Peyer's patch (tissue), 4 donors: ENCODE measurements at regions not wholly inside any gene's neighbourhood (a gene's known extent, or its start where the extent isn't known, plus 50 kb on each side); places are given as distances from the start of the nearest gene placed in this dataset.

Experiments used
- DNase-seq, 3 donors: peaks; one replicate each; pipeline ENCODE4 v3.0.0-alpha.2; 2017 to 2019
- H3K27ac ChIP-seq, 4 donors: fragments of 200-600 bp; sonication (generic); one replicate each; pipeline ENCODE4 v1.5.1; 2016 to 2019
- H3K27me3 ChIP-seq, 2 donors: fragments of 200-600 bp; sonication (generic); one replicate each; pipeline ENCODE4 v1.5.1; 2019
- H3K36me3 ChIP-seq, 3 donors: fragments of 200-600 bp; sonication (generic); one replicate each; pipeline ENCODE4 v1.5.1; 2016 to 2019
- H3K4me1 ChIP-seq, 4 donors: fragments of 200-600 bp; sonication (generic); one replicate each; pipeline ENCODE4 v1.5.1; 2016 to 2019
- H3K4me3 ChIP-seq, 4 donors: fragments of 200-600 bp; sonication (generic); 1 replicate in 3 of 4; 2 replicates in 1 of 4; pipeline ENCODE4 v1.5.1; 2016 to 2019; ENCODE audit warnings: mild to moderate bottlenecking in 1 of 4
- H3K9me3 ChIP-seq, 4 donors: fragments of 200-600 bp; sonication (generic); one replicate each; pipeline ENCODE4 v1.5.1; 2016 to 2019; ENCODE audit warnings: mild to moderate bottlenecking in 1 of 4
- POLR2A ChIP-seq, 2 donors: fragments of 450-650 bp; IDR thresholded peaks; one replicate each; pipeline ENCODE4 v1.5.1; 2017; ENCODE audit warnings: antibody characterized with exemption in 2 of 2, mild to moderate bottlenecking in 2 of 2, moderate library complexity in 2 of 2
- TF ChIP-seq, protein P1 (sequence below), 6 experiments: fragments of 450-650 bp in 4 of 6; fragments of 200-600 bp in 2 of 6; sonication (generic) in 1 of 6; IDR thresholded peaks; one replicate each; pipeline ENCODE4 v1.5.1; 2017 to 2019; ENCODE audit warnings: antibody characterized with exemption in 6 of 6, mild to moderate bottlenecking in 3 of 6, moderate library complexity in 1 of 6

DNA sequence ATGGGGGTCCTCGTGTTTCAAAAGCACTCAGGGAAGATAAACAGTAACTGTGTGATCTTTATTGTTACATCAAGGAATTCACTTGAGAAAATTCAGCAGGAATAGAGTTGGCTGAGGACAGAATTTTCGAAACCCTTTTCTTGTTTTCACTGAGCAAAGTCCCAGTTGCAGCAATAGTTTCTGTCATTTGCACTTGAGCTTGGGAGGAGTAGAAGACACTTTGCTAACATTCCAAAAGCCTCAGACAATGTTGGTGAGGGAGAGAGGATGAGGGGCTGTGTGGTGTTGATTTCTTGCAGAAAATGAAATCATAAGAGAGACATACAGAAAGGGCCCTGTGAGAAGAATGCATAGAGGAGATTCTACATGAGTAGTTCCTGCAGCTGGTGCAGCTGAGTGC, 151.9 kb upstream of the DIPK2B start:
- Histone ChIP-seq H3K4me3 (no peak overlapping the region), H3K36me3 (no peaks in the 10 kb centered on the region), H3K27ac (no peak overlapping the region), H3K27me3 (no peaks in the 10 kb centered on the region), H3K4me1 (no peaks in the 10 kb centered on the region), H3K9me3 (no peaks in the 10 kb centered on the region)
- TF ChIP-seq POLR2A (IDR thresholded peaks at IDR 0.05) = no peak
- TF ChIP-seq, protein P1, sequence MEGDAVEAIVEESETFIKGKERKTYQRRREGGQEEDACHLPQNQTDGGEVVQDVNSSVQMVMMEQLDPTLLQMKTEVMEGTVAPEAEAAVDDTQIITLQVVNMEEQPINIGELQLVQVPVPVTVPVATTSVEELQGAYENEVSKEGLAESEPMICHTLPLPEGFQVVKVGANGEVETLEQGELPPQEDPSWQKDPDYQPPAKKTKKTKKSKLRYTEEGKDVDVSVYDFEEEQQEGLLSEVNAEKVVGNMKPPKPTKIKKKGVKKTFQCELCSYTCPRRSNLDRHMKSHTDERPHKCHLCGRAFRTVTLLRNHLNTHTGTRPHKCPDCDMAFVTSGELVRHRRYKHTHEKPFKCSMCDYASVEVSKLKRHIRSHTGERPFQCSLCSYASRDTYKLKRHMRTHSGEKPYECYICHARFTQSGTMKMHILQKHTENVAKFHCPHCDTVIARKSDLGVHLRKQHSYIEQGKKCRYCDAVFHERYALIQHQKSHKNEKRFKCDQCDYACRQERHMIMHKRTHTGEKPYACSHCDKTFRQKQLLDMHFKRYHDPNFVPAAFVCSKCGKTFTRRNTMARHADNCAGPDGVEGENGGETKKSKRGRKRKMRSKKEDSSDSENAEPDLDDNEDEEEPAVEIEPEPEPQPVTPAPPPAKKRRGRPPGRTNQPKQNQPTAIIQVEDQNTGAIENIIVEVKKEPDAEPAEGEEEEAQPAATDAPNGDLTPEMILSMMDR (IDR thresholded peaks at IDR 0.05) = no peak
- DNase-seq = no peak

DNA sequence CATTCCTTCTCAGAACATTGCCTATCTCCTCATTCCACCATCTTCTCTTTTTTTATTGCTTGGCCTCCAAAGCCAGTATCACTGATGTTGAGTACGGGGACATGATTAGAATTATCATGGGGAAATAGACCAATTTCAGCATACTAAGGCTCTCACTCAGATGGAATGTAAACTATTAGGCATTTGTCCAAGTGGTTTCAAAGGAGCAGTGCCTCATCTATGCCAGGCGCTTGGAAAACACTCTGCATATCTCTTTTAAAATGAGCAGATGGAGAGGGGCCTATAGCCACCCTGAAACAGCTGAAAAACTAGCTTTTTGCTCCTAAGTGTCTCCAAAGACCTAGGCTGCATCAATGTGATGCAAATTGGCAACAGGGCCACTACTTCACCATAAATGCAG, 150.8 kb upstream of the DIPK2B start:
- Histone ChIP-seq H3K9me3 (no peaks in the 10 kb centered on the region), H3K4me1 (no peaks in the 10 kb centered on the region), H3K27me3 (no peaks in the 10 kb centered on the region), H3K4me3 (no peak overlapping the region), H3K27ac (no peak overlapping the region), H3K36me3 (no peaks in the 10 kb centered on the region)
- TF ChIP-seq, protein P1 (IDR thresholded peaks at IDR 0.05) = no peak
- TF ChIP-seq POLR2A (IDR thresholded peaks at IDR 0.05) = no peak
- no peak for DNase-seq

DNA sequence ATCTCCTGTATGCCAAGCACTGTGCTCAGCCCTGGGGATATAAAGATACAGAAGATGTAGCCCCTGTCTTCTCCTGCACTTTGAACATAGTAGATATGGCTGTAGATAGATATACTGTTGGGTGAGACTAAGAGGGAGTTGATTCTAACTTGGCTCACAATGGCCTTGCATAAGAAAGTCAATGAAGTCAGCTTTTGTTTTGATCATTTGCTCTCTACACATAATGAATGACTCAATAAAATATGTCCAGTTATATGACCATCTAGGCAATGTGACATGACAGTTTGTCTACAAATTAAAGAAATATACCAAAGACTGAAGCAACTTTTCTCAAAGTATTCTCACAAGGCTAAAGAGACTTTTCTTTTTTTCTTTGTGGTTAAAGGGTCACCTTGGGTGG, 147.6 kb upstream of the DIPK2B start:
- no peaks in the 10 kb centered on the region for H3K27me3 ChIP-seq
- H3K36me3 ChIP-seq = no peaks in the 10 kb centered on the region
- no peak overlapping the region for H3K27ac ChIP-seq
- TF ChIP-seq, protein P1 (IDR thresholded peaks at IDR 0.05) = no peak
- TF ChIP-seq POLR2A (IDR thresholded peaks at IDR 0.05) = no peak
- DNase-seq = no peak
- H3K4me1 ChIP-seq = no peaks in the 10 kb centered on the region
- H3K4me3 ChIP-seq = no peak overlapping the region
- H3K9me3 ChIP-seq = no peaks in the 10 kb centered on the region

DNA sequence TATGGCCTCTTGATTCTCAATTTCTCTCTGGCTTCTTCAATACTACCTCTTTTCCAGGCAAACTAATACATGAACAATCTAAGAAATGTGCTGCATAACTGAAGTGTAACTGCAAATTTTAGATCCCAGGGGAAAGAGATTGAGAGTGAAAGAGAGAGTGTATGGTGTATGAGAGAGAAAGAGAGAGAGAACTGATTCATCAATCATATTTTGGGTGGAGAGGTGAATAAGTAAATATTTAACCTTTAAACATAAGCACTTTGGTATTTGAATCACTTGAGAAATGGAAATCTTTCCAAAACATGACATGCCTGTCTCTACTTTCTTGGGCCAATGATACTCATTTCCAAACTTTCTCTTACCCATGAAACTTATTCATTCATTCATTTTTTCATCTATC, 147.2 kb upstream of the DIPK2B start:
- no peak for DNase-seq
- no peak overlapping the region for H3K27ac ChIP-seq
- H3K9me3 ChIP-seq = no peaks in the 10 kb centered on the region
- no peaks in the 10 kb centered on the region for H3K4me1 ChIP-seq
- no peak overlapping the region for H3K4me3 ChIP-seq
- no peaks in the 10 kb centered on the region for H3K27me3 ChIP-seq
- H3K36me3 ChIP-seq = no peaks in the 10 kb centered on the region
- TF ChIP-seq POLR2A (IDR thresholded peaks at IDR 0.05) = no peak
- TF ChIP-seq, protein P1 (IDR thresholded peaks at IDR 0.05) = no peak

DNA sequence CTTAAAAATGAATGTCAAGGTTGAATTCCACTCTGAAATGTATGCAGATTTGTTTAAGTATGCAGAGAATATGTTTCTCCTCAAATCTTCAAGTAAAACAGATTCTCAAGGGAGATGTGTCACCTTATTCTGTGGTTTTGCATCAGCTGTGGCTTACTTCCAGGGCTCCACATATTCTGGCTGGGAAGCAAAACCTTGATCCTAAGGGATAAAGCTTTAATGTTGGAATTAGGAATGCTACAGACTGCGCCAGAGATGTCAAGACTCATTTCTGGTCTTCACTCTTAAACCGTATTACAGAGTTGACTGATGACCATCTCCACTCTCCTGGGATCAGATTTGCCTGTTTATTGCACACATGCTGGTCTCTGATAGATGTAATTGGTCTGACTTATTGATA, 143.9 kb upstream of the DIPK2B start:
- DNase-seq = no peak
- Histone ChIP-seq H3K36me3 (no peaks in the 10 kb centered on the region), H3K27me3 (no peaks in the 10 kb centered on the region), H3K27ac (no peak overlapping the region), H3K4me1 (no peaks in the 10 kb centered on the region), H3K9me3 (no peaks in the 10 kb centered on the region), H3K4me3 (no peak overlapping the region)
- TF ChIP-seq, protein P1 (IDR thresholded peaks at IDR 0.05) = no peak
- TF ChIP-seq POLR2A (IDR thresholded peaks at IDR 0.05) = no peak

DNA sequence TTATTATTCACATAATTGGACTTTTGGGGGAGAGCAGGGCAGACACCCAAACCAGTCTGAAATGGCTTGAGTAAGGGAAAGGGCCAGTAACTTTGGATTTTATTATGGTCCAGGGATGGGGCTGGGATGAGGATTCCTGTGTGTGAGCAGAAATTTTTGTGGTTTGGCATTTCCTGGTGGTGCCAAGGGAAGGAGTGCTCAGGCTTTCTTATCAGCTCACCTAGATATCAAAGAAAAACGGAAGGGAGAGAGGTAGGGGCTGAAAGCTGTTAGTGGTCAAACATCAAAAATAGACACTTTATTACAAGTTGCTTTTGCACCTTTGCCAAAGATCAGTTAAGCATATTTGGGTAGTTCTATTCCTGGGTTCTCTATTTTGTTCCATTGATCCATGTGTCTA, 128.5 kb upstream of the DIPK2B start:
- H3K4me1 ChIP-seq = no peaks in the 10 kb centered on the region
- H3K27ac ChIP-seq = no peak overlapping the region
- no peak overlapping the region for H3K4me3 ChIP-seq

More for the DNA sequence above, 128.5 kb upstream of the DIPK2B start:
- Histone ChIP-seq H3K9me3 (no peaks in the 10 kb centered on the region), H3K27me3 (no peaks in the 10 kb centered on the region), H3K36me3 (no peaks in the 10 kb centered on the region)
- DNase-seq = no peak
- no peak for TF ChIP-seq POLR2A (IDR thresholded peaks at IDR 0.05)
- TF ChIP-seq, protein P1 (IDR thresholded peaks at IDR 0.05) = no peak
